ENCODE measurements at regions not wholly inside any gene's neighbourhood (a gene's known extent, or its start where the extent isn't known, plus 50 kb on each side); places are given as distances from the start of the nearest gene placed in this dataset.

- Histone ChIP-seq H3K36me3 (no peaks in the 10 kb centered on the region), H3K27me3 (ENCODE audit: insufficient read depth, low read depth, severe bottlenecking) (no peaks in the 10 kb centered on the region), H3K27ac (no peak overlapping the region), H3K4me3 (ENCODE audit: low read depth, low read length) (no peak overlapping the region), H3K9me3 (ENCODE audit: severe bottlenecking) (no peaks in the 10 kb centered on the region)
- peak; percentile 6 for DNase-seq
- TF ChIP-seq CTCF (IDR thresholded peaks at IDR 0.05; ENCODE audit: low read depth, low read length), result no peak
Measured at GRCh38 chr4:12186526-12186925, 757.8 kb upstream of the HS3ST1 start.

GRCh38 chr4:12178614-12179610 lies 750.2 kb upstream of the HS3ST1 start:
- no peak for TF ChIP-seq CTCF (IDR thresholded peaks at IDR 0.05; ENCODE audit: low read depth, low read length)
- Histone ChIP-seq H3K27ac (no peak overlapping the region), H3K9me3 (ENCODE audit: severe bottlenecking) (no peaks in the 10 kb centered on the region), H3K27me3 (ENCODE audit: insufficient read depth, low read depth, severe bottlenecking) (no peaks in the 10 kb centered on the region), H3K36me3 (no peaks in the 10 kb centered on the region), H3K4me3 (ENCODE audit: low read depth, low read length) (no peak overlapping the region)
- DNase-seq, result no peak

DNA sequence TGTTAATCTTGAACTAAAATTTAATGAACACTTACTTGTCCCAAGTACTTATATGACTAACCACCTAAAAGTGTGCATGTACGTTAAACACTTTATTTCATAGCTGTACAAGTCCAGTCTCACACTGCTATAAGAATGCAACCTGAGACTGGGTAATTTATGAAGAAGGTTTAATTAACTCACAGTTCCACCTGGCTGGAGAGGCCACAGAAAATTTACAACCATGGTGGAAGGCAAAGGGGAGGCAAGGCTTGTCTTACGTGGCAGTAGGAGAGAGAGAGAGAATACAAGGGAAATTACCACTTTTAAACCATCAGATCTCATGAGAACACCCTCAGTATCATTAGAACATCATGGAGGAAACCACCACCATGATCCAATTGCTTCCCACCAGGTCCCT lies 748.7 kb upstream of the HS3ST1 start:
- no peak for TF ChIP-seq CTCF (IDR thresholded peaks at IDR 0.05; ENCODE audit: low read depth, low read length)
- Histone ChIP-seq H3K36me3 (no peaks in the 10 kb centered on the region), H3K27ac (no peak overlapping the region), H3K4me3 (ENCODE audit: low read depth, low read length) (no peak overlapping the region), H3K27me3 (ENCODE audit: insufficient read depth, low read depth, severe bottlenecking) (no peaks in the 10 kb centered on the region), H3K9me3 (ENCODE audit: severe bottlenecking) (no peaks in the 10 kb centered on the region)
- DNase-seq, result no peak

DNA sequence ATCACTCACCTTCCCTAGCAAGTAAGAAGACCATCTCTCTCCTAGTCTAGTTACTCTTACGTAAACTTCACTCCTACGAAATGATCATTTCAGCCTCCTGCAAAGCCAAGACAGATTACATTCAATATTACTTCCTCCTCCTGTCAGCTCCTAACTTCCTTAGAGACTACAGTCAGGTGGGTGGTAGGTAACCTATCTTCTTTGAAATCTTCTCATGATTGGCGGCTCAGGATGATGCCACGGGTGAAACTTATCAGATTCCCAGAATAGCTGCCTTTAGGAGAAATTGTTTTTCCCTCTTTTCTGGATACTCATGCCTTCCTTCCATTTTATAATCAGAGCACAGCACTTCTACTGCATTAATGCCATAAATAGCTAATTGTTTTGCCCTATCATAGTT lies 744.8 kb upstream of the HS3ST1 start:
- H3K36me3 ChIP-seq, result no peaks in the 10 kb centered on the region
- TF ChIP-seq CTCF (IDR thresholded peaks at IDR 0.05; ENCODE audit: low read depth, low read length), result no peak
- no peak overlapping the region for H3K4me3 ChIP-seq (ENCODE audit: low read depth, low read length)
- no peak for DNase-seq
- no peaks in the 10 kb centered on the region for H3K27me3 ChIP-seq (ENCODE audit: insufficient read depth, low read depth, severe bottlenecking)
- H3K9me3 ChIP-seq (ENCODE audit: severe bottlenecking), result no peaks in the 10 kb centered on the region
- H3K27ac ChIP-seq, result no peak overlapping the region

- H3K9me3 ChIP-seq (ENCODE audit: severe bottlenecking), result no peaks in the 10 kb centered on the region
- no peak for DNase-seq
- no peak for TF ChIP-seq CTCF (IDR thresholded peaks at IDR 0.05; ENCODE audit: low read depth, low read length)
- H3K27me3 ChIP-seq (ENCODE audit: insufficient read depth, low read depth, severe bottlenecking), result no peaks in the 10 kb centered on the region
- H3K36me3 ChIP-seq, result no peaks in the 10 kb centered on the region
- no peak overlapping the region for H3K27ac ChIP-seq
- H3K4me3 ChIP-seq (ENCODE audit: low read depth, low read length), result no peak overlapping the region
Measured at GRCh38 chr4:12172198-12172973, 743.7 kb upstream of the HS3ST1 start.
